Mesothelial cell of epicardium (in vitro differentiated cells): ENCODE measurements at regions not wholly inside any gene's neighbourhood (a gene's known extent, or its start where the extent isn't known, plus 50 kb on each side); places are given as distances from the start of the nearest gene placed in this dataset.

Experiments used
- DNase-seq, 2 experiments: peaks; one replicate each; pipeline ENCODE4 v3.0.0; 2021; ENCODE audit warnings: low spot score in 2 of 2; ENCODE audit not compliant: unreplicated experiment in 2 of 2
- H3K27ac Mint-ChIP-seq: 2 replicates; pipeline ENCODE4 v1.8.0; 2021; ENCODE audit warnings: mixed read lengths
- H3K27me3 Mint-ChIP-seq: 2 replicates; pipeline ENCODE4 v1.8.0; 2021; ENCODE audit warnings: low read depth, mixed read lengths
- H3K36me3 Mint-ChIP-seq: 2 replicates; pipeline ENCODE4 v1.8.0; 2021; ENCODE audit warnings: mixed read lengths
- H3K4me1 Mint-ChIP-seq: 2 replicates; pipeline ENCODE4 v1.8.0; 2021; ENCODE audit warnings: mixed read lengths
- H3K4me3 Mint-ChIP-seq: 2 replicates; pipeline ENCODE4 v1.8.0; 2021; ENCODE audit warnings: mild to moderate bottlenecking, moderate library complexity, mixed read lengths
- H3K9me3 Mint-ChIP-seq: 2 replicates; pipeline ENCODE4 v1.8.0; 2021; ENCODE audit warnings: mixed read lengths
- CTCF ChIP-seq: fragments of 200-600 bp; sonication (generic); IDR thresholded peaks from one replicate; pipeline ENCODE4 v1.5.0; 2021; ENCODE audit warnings: antibody characterized with exemption; ENCODE audit not compliant: unreplicated experiment

GRCh38 chr5:13003457-13003856 lies 941.0 kb downstream of the DNAH5 start:
- Mint-ChIP-seq H3K9me3 (no peaks in the 10 kb centered on the region), H3K27ac (no peak overlapping the region), H3K36me3 (no peaks in the 10 kb centered on the region), H3K27me3 (peaks cover 5% of the 10 kb centered on the region), H3K4me1 (peaks cover 6% of the 10 kb centered on the region), H3K4me3 (no peak overlapping the region)
- no peak for DNase-seq
- TF ChIP-seq CTCF: no peak

- no peaks in the 10 kb centered on the region for H3K9me3 Mint-ChIP-seq
- H3K27me3 Mint-ChIP-seq: peaks cover 5% of the 10 kb centered on the region
- H3K4me1 Mint-ChIP-seq: peaks cover 6% of the 10 kb centered on the region
- TF ChIP-seq CTCF: no peak
- no peak for DNase-seq
- no peaks in the 10 kb centered on the region for H3K36me3 Mint-ChIP-seq
- no peak overlapping the region for H3K27ac Mint-ChIP-seq
- H3K4me3 Mint-ChIP-seq: no peak overlapping the region
Measured at GRCh38 chr5:12999667-13000066, 944.8 kb downstream of the DNAH5 start.

GRCh38 chr5:12985142-12985541 lies 959.3 kb downstream of the DNAH5 start:
- Mint-ChIP-seq H3K36me3 (no peaks in the 10 kb centered on the region), H3K4me1 (no peaks in the 10 kb centered on the region), H3K4me3 (no peak overlapping the region), H3K27me3 (no peaks in the 10 kb centered on the region), H3K9me3 (no peaks in the 10 kb centered on the region), H3K27ac (no peak overlapping the region)
- no peak for DNase-seq
- no peak for TF ChIP-seq CTCF

- no peak overlapping the region for H3K4me3 Mint-ChIP-seq
- no peak for DNase-seq
- H3K9me3 Mint-ChIP-seq: no peaks in the 10 kb centered on the region
- H3K4me1 Mint-ChIP-seq: no peaks in the 10 kb centered on the region
- TF ChIP-seq CTCF: no peak
- no peaks in the 10 kb centered on the region for H3K36me3 Mint-ChIP-seq
- H3K27me3 Mint-ChIP-seq: no peaks in the 10 kb centered on the region
- H3K27ac Mint-ChIP-seq: no peak overlapping the region
Measured at GRCh38 chr5:12974856-12975255, 969.6 kb downstream of the DNAH5 start.

- no peaks in the 10 kb centered on the region for H3K27me3 Mint-ChIP-seq
- H3K27ac Mint-ChIP-seq: no peak overlapping the region
- no peak for TF ChIP-seq CTCF
- H3K4me3 Mint-ChIP-seq: no peak overlapping the region
- H3K36me3 Mint-ChIP-seq: no peaks in the 10 kb centered on the region
- H3K4me1 Mint-ChIP-seq: no peaks in the 10 kb centered on the region
- DNase-seq: no peak
- H3K9me3 Mint-ChIP-seq: peaks cover 7% of the 10 kb centered on the region
Measured at GRCh38 chr5:12965804-12966203, 978.7 kb downstream of the DNAH5 start.

- H3K27me3 Mint-ChIP-seq: no peaks in the 10 kb centered on the region
- no peaks in the 10 kb centered on the region for H3K9me3 Mint-ChIP-seq
- DNase-seq: no peak
- H3K4me3 Mint-ChIP-seq: no peak overlapping the region
- no peak overlapping the region for H3K27ac Mint-ChIP-seq
- H3K4me1 Mint-ChIP-seq: no peaks in the 10 kb centered on the region
- H3K36me3 Mint-ChIP-seq: no peaks in the 10 kb centered on the region
- TF ChIP-seq CTCF: no peak
Measured at GRCh38 chr5:12959713-12960112, 984.8 kb downstream of the DNAH5 start.
